CD4-positive, alpha-beta memory T cell (primary cell): ENCODE measurements at regions not wholly inside any gene's neighbourhood (a gene's known extent, or its start where the extent isn't known, plus 50 kb on each side); places are given as distances from the start of the nearest gene placed in this dataset.

Source experiments
- CTCF ChIA-PET: fragments of 350-600 bp; sonication (Branson Sonifier 250); formaldehyde crosslinking; loops from one replicate; lab custom pipeline; 2021; ENCODE audit warnings: inconsistent platforms; ENCODE audit not compliant: partially characterized antibody; lab: Charles Lee
- POLR2A ChIA-PET: fragments of 350-600 bp; sonication (Branson Sonifier 250); formaldehyde crosslinking; loops from one replicate; lab custom pipeline; 2021; ENCODE audit not compliant: partially characterized antibody; lab: Charles Lee
- DNase-seq, 5 donors: peaks; one replicate each; pipeline versions ENCODE4 v3.0.0 to v3.0.0-alpha.2; 2020 to 2022; ENCODE audit warnings: mixed read lengths in 1 of 5
- H3K27ac ChIP-seq: one replicate; pipeline ENCODE4 v1.7.0; 2013; ENCODE audit warnings: low read depth, low read length
- H3K27me3 ChIP-seq: 2 replicates; pipeline ENCODE4 v1.7.0; 2013; ENCODE audit warnings: mild to moderate bottlenecking, low read length, moderate library complexity; ENCODE audit not compliant: insufficient read depth
- H3K36me3 ChIP-seq: 2 replicates; pipeline ENCODE4 v1.7.0; 2013; ENCODE audit warnings: mild to moderate bottlenecking, low read length, moderate library complexity; ENCODE audit not compliant: insufficient read depth
- H3K4me1 ChIP-seq: 2 replicates; pipeline ENCODE4 v1.7.0; 2013; ENCODE audit warnings: mild to moderate bottlenecking, low read length, moderate library complexity; ENCODE audit not compliant: insufficient read depth
- H3K4me3 ChIP-seq, 2 donors: one replicate each; pipeline ENCODE4 v1.7.0; 2013; ENCODE audit warnings: low read length in 2 of 2, mild to moderate bottlenecking in 1 of 2
- H3K9me3 ChIP-seq, 2 donors: one replicate each; pipeline ENCODE4 v1.7.0; 2013; ENCODE audit warnings: low read length in 2 of 2, control low read depth in 1 of 2; ENCODE audit not compliant: control insufficient read depth in 1 of 2
- H3K27ac Mint-ChIP-seq, 7 donors: one replicate each; pipeline ENCODE4 v1.8.0; 2020 to 2021; ENCODE audit warnings: mixed read lengths in 7 of 7, mild to moderate bottlenecking in 6 of 7, inconsistent platforms in 3 of 7, moderate library complexity in 3 of 7
- H3K27me3 Mint-ChIP-seq, 2 donors: one replicate each; pipeline ENCODE4 v1.8.0; 2020 to 2021; ENCODE audit warnings: mixed read lengths in 2 of 2
- H3K36me3 Mint-ChIP-seq, 2 donors: one replicate each; pipeline ENCODE4 v1.8.0; 2020 to 2021; ENCODE audit warnings: mixed read lengths in 2 of 2, inconsistent platforms in 1 of 2, mild to moderate bottlenecking in 1 of 2
- H3K4me1 Mint-ChIP-seq, 4 donors: one replicate each; pipeline ENCODE4 v1.8.0; 2020 to 2021; ENCODE audit warnings: mixed read lengths in 4 of 4, mild to moderate bottlenecking in 1 of 4
- H3K4me3 Mint-ChIP-seq, 8 donors: one replicate each; pipeline ENCODE4 v1.8.0; 2020 to 2021; ENCODE audit warnings: mixed read lengths in 8 of 8, mild to moderate bottlenecking in 7 of 8, moderate library complexity in 6 of 8, inconsistent platforms in 3 of 8
- H3K9me3 Mint-ChIP-seq, 8 donors: one replicate each; pipeline ENCODE4 v1.8.0; 2020 to 2021; ENCODE audit warnings: mixed read lengths in 8 of 8, mild to moderate bottlenecking in 5 of 8, inconsistent platforms in 3 of 8, moderate library complexity in 1 of 8
- intact Hi-C: fragments of 100-400 bp; cut with micrococcal nuclease; formaldehyde crosslinking; loops from one replicate; pipeline ENCODE4 v1.15.1; 2023

GRCh38 chr10:21071001-21071673 is 174.0 kb upstream of the NEBL start:
- DNase-seq: no peak
- Mint-ChIP-seq H3K36me3 (no peaks in the 10 kb centered on the region), H3K9me3 (no peaks in the 10 kb centered on the region), H3K4me1 (no peaks in the 10 kb centered on the region), H3K27me3 (no peaks in the 10 kb centered on the region), H3K4me3 (no peak overlapping the region), H3K27ac (no peak overlapping the region)
- intact Hi-C loops: no loop called here
- no peaks in the 10 kb centered on the region for H3K36me3 ChIP-seq
- no peaks in the 10 kb centered on the region for H3K27me3 ChIP-seq
- no peak overlapping the region for H3K27ac ChIP-seq
- ChIA-PET POLR2A (interaction anchor here (0.6 kb wide), 1 partner anchor 29 kb away, joined by 3 read pairs; no protein-coding TSS in a partner anchor), CTCF (no interaction called here)
- no peaks in the 10 kb centered on the region for H3K9me3 ChIP-seq
- no peaks in the 10 kb centered on the region for H3K4me1 ChIP-seq
- H3K4me3 ChIP-seq: no peak overlapping the region

DNA sequence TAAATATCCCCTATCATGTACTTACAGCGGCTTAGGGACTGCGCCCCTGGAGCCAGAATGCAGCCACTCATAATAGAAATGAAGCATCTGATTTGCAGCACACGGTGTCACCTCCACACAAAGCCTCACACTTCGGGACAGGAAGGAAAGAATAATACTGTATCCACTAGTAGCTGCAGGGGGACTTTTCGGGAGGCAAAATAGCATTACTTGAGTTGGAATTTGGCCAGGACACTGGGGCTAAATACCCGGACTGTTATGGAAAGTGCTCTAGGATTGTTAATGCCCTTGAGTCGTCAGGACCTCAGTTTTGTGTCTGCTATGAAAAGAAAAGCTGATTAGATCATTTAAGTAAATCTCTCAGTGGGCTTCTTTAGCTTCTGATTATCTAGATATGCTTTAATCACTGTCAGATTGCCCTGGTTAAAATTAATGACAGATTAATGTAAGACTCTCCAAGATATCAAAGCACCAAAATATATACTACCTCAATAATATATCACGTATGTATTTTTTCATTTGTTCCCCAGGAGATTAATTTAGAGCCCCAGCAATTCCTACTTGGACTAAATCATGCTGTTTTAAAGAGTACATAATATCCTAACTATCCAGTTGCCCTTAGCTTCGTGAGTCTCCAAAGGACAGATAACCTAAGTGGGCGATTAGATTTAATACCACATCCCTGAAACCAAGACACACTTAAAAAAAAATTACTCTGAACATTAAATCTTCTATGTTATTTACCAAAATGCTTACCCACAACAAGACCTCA is 173.0 kb upstream of the NEBL start:
- H3K36me3 ChIP-seq: no peaks in the 10 kb centered on the region
- POLR2A ChIA-PET: no interaction called here
- CTCF ChIA-PET: no interaction called here
- no peak overlapping the region for H3K27ac Mint-ChIP-seq
- H3K27me3 ChIP-seq: no peaks in the 10 kb centered on the region
- no peaks in the 10 kb centered on the region for H3K36me3 Mint-ChIP-seq
- no peaks in the 10 kb centered on the region for H3K9me3 Mint-ChIP-seq
- intact Hi-C loops: no loop called here
- no peak for DNase-seq
- no peaks in the 10 kb centered on the region for H3K4me1 Mint-ChIP-seq
- H3K4me1 ChIP-seq: no peaks in the 10 kb centered on the region
- H3K27me3 Mint-ChIP-seq: no peaks in the 10 kb centered on the region
- H3K4me3 ChIP-seq: no peak overlapping the region
- H3K27ac ChIP-seq: no peak overlapping the region
- H3K9me3 ChIP-seq: no peaks in the 10 kb centered on the region
- H3K4me3 Mint-ChIP-seq: no peak overlapping the region

GRCh38 chr10:21069278-21069677 is 172.2 kb upstream of the NEBL start:
- Histone ChIP-seq H3K9me3 (no peaks in the 10 kb centered on the region), H3K27ac (no peak overlapping the region), H3K27me3 (no peaks in the 10 kb centered on the region), H3K4me1 (no peaks in the 10 kb centered on the region), H3K36me3 (no peaks in the 10 kb centered on the region), H3K4me3 (no peak overlapping the region)
- no peaks in the 10 kb centered on the region for H3K36me3 Mint-ChIP-seq
- ChIA-PET POLR2A (no interaction called here), CTCF (no interaction called here)
- DNase-seq: no peak
- no peak overlapping the region for H3K4me3 Mint-ChIP-seq
- no peaks in the 10 kb centered on the region for H3K27me3 Mint-ChIP-seq
- H3K4me1 Mint-ChIP-seq: no peaks in the 10 kb centered on the region
- H3K27ac Mint-ChIP-seq: no peak overlapping the region
- no peaks in the 10 kb centered on the region for H3K9me3 Mint-ChIP-seq
- intact Hi-C loops: no loop called here

GRCh38 chr10:21068026-21068656 is 171.0 kb upstream of the NEBL start:
- H3K36me3 Mint-ChIP-seq: no peaks in the 10 kb centered on the region
- no peaks in the 10 kb centered on the region for H3K4me1 Mint-ChIP-seq
- Histone ChIP-seq H3K36me3 (no peaks in the 10 kb centered on the region), H3K4me1 (no peaks in the 10 kb centered on the region), H3K27ac (no peak overlapping the region), H3K4me3 (no peak overlapping the region), H3K27me3 (no peaks in the 10 kb centered on the region), H3K9me3 (no peaks in the 10 kb centered on the region)
- H3K27me3 Mint-ChIP-seq: peaks cover 0 to 2% of the 10 kb centered on the region in 2 donors
- no peak overlapping the region for H3K4me3 Mint-ChIP-seq
- H3K27ac Mint-ChIP-seq: no peak overlapping the region
- DNase-seq: no peak
- intact Hi-C loops: no loop called here
- ChIA-PET POLR2A (no interaction called here), CTCF (no interaction called here)
- no peaks in the 10 kb centered on the region for H3K9me3 Mint-ChIP-seq

- peaks cover 0 to 3% of the 10 kb centered on the region in 2 donors for H3K27me3 Mint-ChIP-seq
- H3K36me3 Mint-ChIP-seq: no peaks in the 10 kb centered on the region
- CTCF ChIA-PET: no interaction called here
- no peak overlapping the region for H3K4me3 Mint-ChIP-seq
- intact Hi-C loops: no loop called here
- Histone ChIP-seq H3K9me3 (no peaks in the 10 kb centered on the region), H3K36me3 (no peaks in the 10 kb centered on the region), H3K4me1 (no peaks in the 10 kb centered on the region), H3K4me3 (no peak overlapping the region), H3K27ac (no peak overlapping the region), H3K27me3 (no peaks in the 10 kb centered on the region)
- POLR2A ChIA-PET: no interaction called here
- H3K4me1 Mint-ChIP-seq: no peaks in the 10 kb centered on the region
- DNase-seq: no peak
- H3K27ac Mint-ChIP-seq: no peak overlapping the region
- H3K9me3 Mint-ChIP-seq: peaks cover 0 to 6% (median 0%) of the 10 kb centered on the region in 8 donors
Measured at GRCh38 chr10:21065621-21066248, 168.6 kb upstream of the NEBL start.

- peaks cover 0 to 3% of the 10 kb centered on the region in 2 donors for H3K27me3 Mint-ChIP-seq
- Histone ChIP-seq H3K4me1 (no peaks in the 10 kb centered on the region), H3K27me3 (no peaks in the 10 kb centered on the region), H3K27ac (no peak overlapping the region), H3K36me3 (no peaks in the 10 kb centered on the region), H3K9me3 (no peaks in the 10 kb centered on the region), H3K4me3 (no peak overlapping the region)
- intact Hi-C loops: no loop called here
- no peak overlapping the region for H3K27ac Mint-ChIP-seq
- H3K9me3 Mint-ChIP-seq: peaks cover 2 to 15% (median 6%) of the 10 kb centered on the region in 8 donors
- DNase-seq: no peak
- CTCF ChIA-PET: no interaction called here
- no peak overlapping the region for H3K4me3 Mint-ChIP-seq
- no peaks in the 10 kb centered on the region for H3K36me3 Mint-ChIP-seq
- no peaks in the 10 kb centered on the region for H3K4me1 Mint-ChIP-seq
- POLR2A ChIA-PET: no interaction called here
Measured at GRCh38 chr10:21061982-21062381, 164.9 kb upstream of the NEBL start.

GRCh38 chr10:21061184-21061583 is 164.1 kb upstream of the NEBL start:
- Mint-ChIP-seq H3K27ac (no peak overlapping the region), H3K4me3 (no peak overlapping the region), H3K36me3 (no peaks in the 10 kb centered on the region), H3K27me3 (peaks cover 0 to 3% of the 10 kb centered on the region in 2 donors), H3K9me3 (peaks cover 2 to 16% (median 6%) of the 10 kb centered on the region in 8 donors), H3K4me1 (no peaks in the 10 kb centered on the region)
- ChIA-PET POLR2A (no interaction called here), CTCF (no interaction called here)
- Histone ChIP-seq H3K4me3 (no peak overlapping the region), H3K9me3 (no peaks in the 10 kb centered on the region), H3K4me1 (no peaks in the 10 kb centered on the region), H3K36me3 (no peaks in the 10 kb centered on the region), H3K27ac (no peak overlapping the region), H3K27me3 (no peaks in the 10 kb centered on the region)
- intact Hi-C loops: no loop called here
- DNase-seq: no peak
